Endothelial cell of umbilical vein (primary cell): ENCODE measurements at regions not wholly inside any gene's neighbourhood (a gene's known extent, or its start where the extent isn't known, plus 50 kb on each side); places are given as distances from the start of the nearest gene placed in this dataset.

ENCODE experiments used
- BruUV-seq: library from RNA; stranded (reverse); fragments of 400-500 nt; replicated peaks from 2 replicates; lab custom pipeline; 2021; lab: Mats Ljungman, UMichigan
- CTCF ChIA-PET: fragments of 300-600, 350-600 bp; sonication (Branson Sonifier 250); formaldehyde crosslinking; loops from one replicate; lab custom pipeline; 2021; ENCODE audit warnings: antibody characterized with exemption, inconsistent platforms; lab: Charles Lee
- POLR2A ChIA-PET: fragments of 300-600, 350-600 bp; sonication (Branson Sonifier 250); formaldehyde crosslinking; loops from one replicate; lab custom pipeline; 2021; ENCODE audit warnings: antibody characterized with exemption, inconsistent platforms; lab: Charles Lee
- DNase-seq: peaks from one replicate; pipeline ENCODE4 v3.0.0-alpha.2; 2011; ENCODE audit warnings: low read depth, low spot score
- FAIRE-seq: peaks from 2 replicates; lab custom pipeline; 2011; peaks lifted over from hg19 to GRCh38; lab: Jason Lieb, UNC
- H2AFZ ChIP-seq: 2 replicates; pipeline ENCODE4 v1.6.0; 2012; ENCODE audit warnings: low read depth, low read length, control low read depth, inconsistent platforms
- H3K27ac ChIP-seq: 2 replicates; pipeline ENCODE4 v1.5.1; 2011; ENCODE audit warnings: low read depth, mild to moderate bottlenecking, control low read depth, low read length, moderate library complexity; ENCODE audit not compliant: insufficient read depth
- H3K27me3 ChIP-seq, 2 experiments: 2 replicates each; pipeline versions ENCODE4 v1.6.0 to v1.6.1; 2011; ENCODE audit warnings: low read length in 2 of 2, mixed read lengths in 1 of 2; ENCODE audit not compliant: control insufficient read depth in 2 of 2, insufficient read depth in 2 of 2
- H3K36me3 ChIP-seq, 2 experiments: 2 replicates in 1 of 2; 3 replicates in 1 of 2; pipeline ENCODE4 v1.5.1; 2011; ENCODE audit warnings: low read length in 2 of 2, mild to moderate bottlenecking in 1 of 2, moderate library complexity in 1 of 2; ENCODE audit not compliant: control insufficient read depth in 2 of 2, insufficient read depth in 2 of 2; ENCODE audit errors: extremely low read depth in 1 of 2
- H3K4me1 ChIP-seq: 3 replicates; pipeline ENCODE4 v1.5.1; 2011; ENCODE audit warnings: mild to moderate bottlenecking, low read length; ENCODE audit not compliant: control insufficient read depth, insufficient read depth; ENCODE audit errors: extremely low read depth
- H3K4me2 ChIP-seq: 2 replicates; pipeline ENCODE4 v1.6.1; 2011; ENCODE audit warnings: low read length, control low read depth, mixed read lengths; ENCODE audit not compliant: insufficient read depth
- H3K4me3 ChIP-seq, 3 experiments: fragments of 200-600 bp in 1 of 3; sonication (generic), shearing (Covaris generic) in 1 of 3; replicated peaks in 1 of 3; 2 replicates each; pipeline ENCODE4 v1.5.1; 2011 to 2016; ENCODE audit warnings: control low read depth in 3 of 3, low read length in 3 of 3, mild to moderate bottlenecking in 2 of 3, inconsistent platforms in 1 of 3, low read depth in 1 of 3, moderate library complexity in 1 of 3; ENCODE audit not compliant: insufficient read depth in 1 of 3
- H3K79me2 ChIP-seq: 2 replicates; pipeline ENCODE4 v1.6.0; 2012; ENCODE audit warnings: low read length, inconsistent platforms; ENCODE audit not compliant: control insufficient read depth, insufficient read depth
- H3K9ac ChIP-seq: replicated peaks from 2 replicates; pipeline ENCODE3; 2011; ENCODE audit warnings: low read length, control low read depth; ENCODE audit not compliant: insufficient read depth; ENCODE audit errors: extremely low read depth
- H3K9me1 ChIP-seq: replicated peaks from 3 replicates; pipeline ENCODE4 v1.6.0; 2011; ENCODE audit warnings: mild to moderate bottlenecking, low read length; ENCODE audit not compliant: control insufficient read depth, insufficient read depth; ENCODE audit errors: extremely low read depth
- H3K9me3 ChIP-seq: replicated peaks from 2 replicates; pipeline ENCODE4 v1.5.1; 2012; ENCODE audit warnings: low read length, inconsistent platforms; ENCODE audit not compliant: control insufficient read depth, insufficient read depth
- H4K20me1 ChIP-seq: replicated peaks from 2 replicates; pipeline ENCODE3; 2011; ENCODE audit warnings: mild to moderate bottlenecking, low read length; ENCODE audit not compliant: control insufficient read depth, insufficient read depth; ENCODE audit errors: extremely low read depth
- EZH2 ChIP-seq: IDR thresholded peaks from 2 replicates; pipeline ENCODE4 v1.6.1; 2012; ENCODE audit warnings: borderline replicate concordance, low read depth, mild to moderate bottlenecking, moderate library complexity, low read length, inconsistent platforms; ENCODE audit not compliant: severe bottlenecking
- FOS ChIP-seq: IDR thresholded peaks from 2 replicates; pipeline ENCODE4 v1.6.1; 2011; ENCODE audit warnings: mild to moderate bottlenecking, low read length, moderate library complexity, borderline replicate concordance; ENCODE audit not compliant: insufficient read depth
- GATA2 ChIP-seq: IDR thresholded peaks from 2 replicates; pipeline ENCODE4 v1.7.0; 2011; ENCODE audit warnings: low read depth, mild to moderate bottlenecking, moderate library complexity, mixed read lengths, low read length; ENCODE audit not compliant: insufficient read length, insufficient read depth
- JUN ChIP-seq: IDR thresholded peaks from 2 replicates; pipeline ENCODE4 v1.6.1; 2011; ENCODE audit warnings: borderline replicate concordance, low read depth; ENCODE audit not compliant: insufficient read length, insufficient read depth
- MYC ChIP-seq: IDR thresholded peaks from one replicate; pipeline ENCODE4 v1.6.1; 2011; ENCODE audit warnings: mild to moderate bottlenecking, low read depth, low read length
- POLR2A ChIP-seq: IDR thresholded peaks from 2 replicates; pipeline ENCODE4 v1.6.1; 2012; ENCODE audit warnings: low read depth, mild to moderate bottlenecking, control low read depth, low read length
- POLR2AphosphoS5 ChIP-seq: IDR thresholded peaks from 2 replicates; pipeline ENCODE4 v1.6.1; 2012; ENCODE audit warnings: low read depth, mild to moderate bottlenecking, control low read depth, low read length, moderate library complexity; ENCODE audit not compliant: insufficient read depth
- dilution Hi-C: fragments of 300-500 bp; cut with MboI; formaldehyde crosslinking; loops from one replicate; pipeline ENCODE4 v1.15.0; 2019; ENCODE audit warnings: low sequenced_read_pairs; ENCODE audit not compliant: extremely low pct_ligation_motif_present
- intact Hi-C: fragments of 100-400 bp; cut with micrococcal nuclease; formaldehyde crosslinking; loops from one replicate; pipeline ENCODE4 v1.10.0; 2022
- TF ChIP-seq, protein P1 (sequence below): IDR thresholded peaks from 2 replicates; pipeline ENCODE4 v1.6.1; 2011; ENCODE audit not compliant: insufficient read depth, insufficient read length
- TF ChIP-seq, protein P2 (sequence below), 2 donors: IDR thresholded peaks; 1 replicate in 1 of 2; 2 replicates in 1 of 2; pipeline ENCODE4 v1.5.1; 2011; ENCODE audit warnings: low read length in 2 of 2, mild to moderate bottlenecking in 2 of 2, moderate library complexity in 2 of 2, control low read depth in 1 of 2, inconsistent platforms in 1 of 2, low read depth in 1 of 2; ENCODE audit not compliant: insufficient read depth in 1 of 2; ENCODE audit errors: extremely low read depth in 1 of 2

DNA sequence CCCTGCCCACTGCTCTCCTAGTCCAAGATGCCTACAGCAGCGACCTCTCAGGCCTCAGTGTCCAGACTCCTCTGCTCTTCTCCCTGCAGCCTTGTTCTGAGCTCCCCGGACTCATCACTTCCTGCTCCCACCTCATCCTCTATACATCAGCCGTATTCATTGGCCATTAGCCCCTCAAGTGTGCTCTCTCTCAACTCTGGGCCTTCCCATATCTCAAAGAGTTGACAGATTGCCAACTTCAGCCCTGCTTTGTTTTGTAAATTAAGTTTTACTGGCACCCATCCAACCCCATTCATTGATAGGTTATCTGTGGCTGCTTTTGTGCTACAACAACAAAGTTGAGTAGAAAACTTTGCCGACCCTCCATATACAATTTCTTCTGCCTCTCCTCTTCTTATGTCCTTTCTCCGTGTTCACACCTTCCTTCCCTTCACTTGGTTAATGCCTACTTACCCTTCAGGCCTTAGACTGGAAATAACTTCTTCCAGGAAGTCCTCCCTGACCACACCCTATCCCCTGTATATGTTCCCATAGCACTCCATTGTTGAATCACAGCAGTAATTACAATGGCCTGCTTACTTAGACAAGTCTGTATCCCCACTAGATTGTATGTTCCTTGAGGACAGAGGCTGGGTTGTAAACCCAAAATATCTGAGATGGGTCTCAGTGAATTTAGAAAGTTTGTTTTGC lies 63.4 kb upstream of the TANC2 start:
- H3K4me3 ChIP-seq, result no peak overlapping the region
- H3K27ac ChIP-seq, result no peak overlapping the region
- peak; percentile 32 for DNase-seq
- no TSS peak for BruUV-seq
- intact Hi-C loops (no loop called here), dilution Hi-C loops (no loop called here)
- peaks cover 8% of the 10 kb centered on the region for H3K4me1 ChIP-seq
- no peaks in the 10 kb centered on the region for H3K36me3 ChIP-seq
- H3K27me3 ChIP-seq, result no peaks in the 10 kb centered on the region
- no peak overlapping the region for H3K9ac ChIP-seq
- peak overlapping the region; percentile 46 for H2AFZ ChIP-seq
- no peaks in the 10 kb centered on the region for H3K9me3 ChIP-seq
- H4K20me1 ChIP-seq, result no peaks in the 10 kb centered on the region
- H3K4me2 ChIP-seq, result no peak overlapping the region
- FAIRE-seq, result no peak
- no peaks in the 10 kb centered on the region for H3K9me1 ChIP-seq
- TF ChIP-seq JUN, result no peak
- TF ChIP-seq, protein P1, sequence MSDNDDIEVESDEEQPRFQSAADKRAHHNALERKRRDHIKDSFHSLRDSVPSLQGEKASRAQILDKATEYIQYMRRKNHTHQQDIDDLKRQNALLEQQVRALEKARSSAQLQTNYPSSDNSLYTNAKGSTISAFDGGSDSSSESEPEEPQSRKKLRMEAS, result no peak
- TF ChIP-seq POLR2A, result no peak
- TF ChIP-seq MYC, result no peak
- TF ChIP-seq, protein P2, sequence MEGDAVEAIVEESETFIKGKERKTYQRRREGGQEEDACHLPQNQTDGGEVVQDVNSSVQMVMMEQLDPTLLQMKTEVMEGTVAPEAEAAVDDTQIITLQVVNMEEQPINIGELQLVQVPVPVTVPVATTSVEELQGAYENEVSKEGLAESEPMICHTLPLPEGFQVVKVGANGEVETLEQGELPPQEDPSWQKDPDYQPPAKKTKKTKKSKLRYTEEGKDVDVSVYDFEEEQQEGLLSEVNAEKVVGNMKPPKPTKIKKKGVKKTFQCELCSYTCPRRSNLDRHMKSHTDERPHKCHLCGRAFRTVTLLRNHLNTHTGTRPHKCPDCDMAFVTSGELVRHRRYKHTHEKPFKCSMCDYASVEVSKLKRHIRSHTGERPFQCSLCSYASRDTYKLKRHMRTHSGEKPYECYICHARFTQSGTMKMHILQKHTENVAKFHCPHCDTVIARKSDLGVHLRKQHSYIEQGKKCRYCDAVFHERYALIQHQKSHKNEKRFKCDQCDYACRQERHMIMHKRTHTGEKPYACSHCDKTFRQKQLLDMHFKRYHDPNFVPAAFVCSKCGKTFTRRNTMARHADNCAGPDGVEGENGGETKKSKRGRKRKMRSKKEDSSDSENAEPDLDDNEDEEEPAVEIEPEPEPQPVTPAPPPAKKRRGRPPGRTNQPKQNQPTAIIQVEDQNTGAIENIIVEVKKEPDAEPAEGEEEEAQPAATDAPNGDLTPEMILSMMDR (IDR thresholded peaks at IDR 0.05; ENCODE audit: extremely low read depth in 1 of 2, insufficient read depth in 1 of 2, low read depth in 1 of 2, low read length in 2 of 2), result no peak
- TF ChIP-seq EZH2, result no peak
- TF ChIP-seq POLR2AphosphoS5, result no peak
- TF ChIP-seq FOS, result no peak
- no peak for TF ChIP-seq GATA2
- POLR2A ChIA-PET, result no interaction called here
- CTCF ChIA-PET, result no interaction called here
- H3K79me2 ChIP-seq, result no peaks in the 10 kb centered on the region
